ENCODE measurements at regions not wholly inside any gene's neighbourhood (a gene's known extent, or its start where the extent isn't known, plus 50 kb on each side); places are given as distances from the start of the nearest gene placed in this dataset.

DNA sequence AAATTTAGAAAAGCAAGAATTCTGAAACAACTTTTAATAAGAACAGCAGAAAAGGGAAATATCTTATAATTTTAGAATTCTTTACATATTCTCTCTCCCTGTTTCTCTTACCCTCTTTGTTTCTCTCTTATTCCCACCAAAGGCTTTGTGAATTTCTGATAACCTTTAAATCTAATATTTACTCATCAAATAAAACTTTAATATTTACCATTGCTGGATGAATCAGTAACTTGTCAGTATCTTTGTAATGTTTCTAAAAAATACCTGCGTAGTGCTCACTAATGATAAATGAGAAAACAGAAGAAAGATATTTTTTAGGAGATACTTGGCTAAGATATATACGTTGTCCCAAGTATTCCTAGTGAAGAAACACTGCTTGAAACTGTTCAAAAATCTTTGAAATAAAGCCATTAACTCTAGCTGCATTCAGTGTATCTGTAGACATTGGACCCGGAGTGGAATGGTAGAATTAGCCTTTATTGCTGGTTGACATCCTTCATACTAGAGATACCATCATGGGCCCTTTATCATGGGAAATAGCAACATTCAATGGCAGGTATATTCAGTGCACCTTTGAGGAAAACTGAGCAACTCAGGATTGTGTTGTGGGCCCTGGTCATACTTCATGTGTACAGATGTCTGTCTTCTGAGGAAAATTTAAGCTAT is 2160.4 kb downstream of the MAT2B start:
- Histone ChIP-seq H3K36me3 (no peaks in the 10 kb centered on the region), H3K4me1 (no peaks in the 10 kb centered on the region), H3K27ac (no peak overlapping the region), H3K27me3 (no peaks in the 10 kb centered on the region), H3K4me3 (no peak overlapping the region), H3K9me3 (no peaks in the 10 kb centered on the region)
- WGBS, 2 donors (ENCODE audit: low coverage in 1 of 2): 67 to 96% methylated on average over 3 of the region's 3 CpGs
- in situ Hi-C loops (cut with MboI; ENCODE audit: low pct_ligation_motif_present in 1 of 4, low pct_unique_long_range_greater_than_20kb in 1 of 4, low sequenced_read_pairs in 3 of 4) (no loop called here), intact Hi-C loops (cut with DNase I; ENCODE audit: low total_unique reads) (no loop called here)
- TF ChIP-seq POLR2A (IDR thresholded peaks at IDR 0.05) (no peak), POLR2AphosphoS5 (IDR thresholded peaks at IDR 0.05) (no peak), EP300 (IDR thresholded peaks at IDR 0.05; ENCODE audit: low read depth) (no peak)
- TF ChIP-seq, protein P1, sequence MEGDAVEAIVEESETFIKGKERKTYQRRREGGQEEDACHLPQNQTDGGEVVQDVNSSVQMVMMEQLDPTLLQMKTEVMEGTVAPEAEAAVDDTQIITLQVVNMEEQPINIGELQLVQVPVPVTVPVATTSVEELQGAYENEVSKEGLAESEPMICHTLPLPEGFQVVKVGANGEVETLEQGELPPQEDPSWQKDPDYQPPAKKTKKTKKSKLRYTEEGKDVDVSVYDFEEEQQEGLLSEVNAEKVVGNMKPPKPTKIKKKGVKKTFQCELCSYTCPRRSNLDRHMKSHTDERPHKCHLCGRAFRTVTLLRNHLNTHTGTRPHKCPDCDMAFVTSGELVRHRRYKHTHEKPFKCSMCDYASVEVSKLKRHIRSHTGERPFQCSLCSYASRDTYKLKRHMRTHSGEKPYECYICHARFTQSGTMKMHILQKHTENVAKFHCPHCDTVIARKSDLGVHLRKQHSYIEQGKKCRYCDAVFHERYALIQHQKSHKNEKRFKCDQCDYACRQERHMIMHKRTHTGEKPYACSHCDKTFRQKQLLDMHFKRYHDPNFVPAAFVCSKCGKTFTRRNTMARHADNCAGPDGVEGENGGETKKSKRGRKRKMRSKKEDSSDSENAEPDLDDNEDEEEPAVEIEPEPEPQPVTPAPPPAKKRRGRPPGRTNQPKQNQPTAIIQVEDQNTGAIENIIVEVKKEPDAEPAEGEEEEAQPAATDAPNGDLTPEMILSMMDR (IDR thresholded peaks at IDR 0.05): no peak
- no peak for DNase-seq

DNA sequence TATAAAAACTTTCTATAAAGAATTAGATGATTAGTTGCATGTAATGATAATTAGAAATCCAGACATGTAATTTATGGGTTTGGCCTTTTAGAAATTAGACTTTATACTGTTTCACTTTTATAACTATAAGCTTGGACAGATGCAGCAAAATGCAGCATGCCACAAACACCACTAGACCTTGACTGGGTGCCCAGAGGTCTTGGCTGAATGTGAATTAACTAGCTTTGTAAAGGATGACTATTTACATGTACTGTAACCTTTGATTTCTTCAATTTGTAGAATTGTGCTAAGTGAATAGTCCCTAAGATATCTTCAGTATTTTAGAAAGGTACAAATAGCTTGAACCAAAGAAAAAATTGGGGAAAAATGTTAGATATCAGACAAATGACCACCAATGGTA is 2168.1 kb downstream of the MAT2B start:
- Histone ChIP-seq H3K4me1 (no peaks in the 10 kb centered on the region), H3K4me3 (no peak overlapping the region), H3K27ac (no peak overlapping the region), H3K9me3 (peaks cover 0 to 2% of the 10 kb centered on the region in 2 donors), H3K36me3 (no peaks in the 10 kb centered on the region), H3K27me3 (no peaks in the 10 kb centered on the region)
- TF ChIP-seq EP300 (IDR thresholded peaks at IDR 0.05; ENCODE audit: low read depth): no peak
- TF ChIP-seq POLR2A (IDR thresholded peaks at IDR 0.05): no peak
- TF ChIP-seq, protein P1 (IDR thresholded peaks at IDR 0.05): no peak
- no peak for TF ChIP-seq POLR2AphosphoS5 (IDR thresholded peaks at IDR 0.05)
- no peak for DNase-seq
- in situ Hi-C loops (cut with MboI; ENCODE audit: low pct_ligation_motif_present in 1 of 4, low pct_unique_long_range_greater_than_20kb in 1 of 4, low sequenced_read_pairs in 3 of 4): no loop called here
- intact Hi-C loops (cut with DNase I; ENCODE audit: low total_unique reads): loop anchor here (10.0 kb wide), 1 partner anchor 681 kb away; no protein-coding TSS in a partner anchor

DNA sequence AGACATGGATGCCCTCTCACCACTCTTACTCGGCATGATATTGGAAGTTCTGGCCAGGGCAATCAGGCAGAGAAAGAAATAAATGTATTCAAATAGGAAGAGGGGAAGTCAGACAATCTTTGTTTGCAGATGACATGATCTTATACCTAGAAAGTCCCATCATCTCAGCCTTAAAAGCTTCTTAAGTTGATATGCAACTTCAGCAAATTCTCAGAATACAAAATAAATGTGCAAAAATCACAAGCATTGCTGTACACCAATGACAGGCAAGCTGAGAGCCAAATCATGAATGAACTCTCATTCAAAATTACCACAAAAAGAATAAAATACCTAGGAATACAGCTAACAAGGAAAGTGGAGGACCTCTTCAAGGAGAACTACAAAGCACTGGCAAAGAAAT is 2190.4 kb downstream of the MAT2B start:
- H3K36me3 ChIP-seq: no peaks in the 10 kb centered on the region
- no peaks in the 10 kb centered on the region for H3K9me3 ChIP-seq
- in situ Hi-C loops (cut with MboI; ENCODE audit: low pct_ligation_motif_present in 1 of 4, low pct_unique_long_range_greater_than_20kb in 1 of 4, low sequenced_read_pairs in 3 of 4): no loop called here
- intact Hi-C loops (cut with DNase I; ENCODE audit: low total_unique reads): no loop called here
- H3K4me3 ChIP-seq: no peak overlapping the region
- H3K4me1 ChIP-seq: no peaks in the 10 kb centered on the region
- H3K27ac ChIP-seq: no peak overlapping the region
- no peak for DNase-seq
- TF ChIP-seq POLR2A (IDR thresholded peaks at IDR 0.05): no peak
- TF ChIP-seq EP300 (IDR thresholded peaks at IDR 0.05; ENCODE audit: low read depth): no peak
- TF ChIP-seq POLR2AphosphoS5 (IDR thresholded peaks at IDR 0.05): no peak
- TF ChIP-seq, protein P1 (IDR thresholded peaks at IDR 0.05): no peak
- 85 to 100% methylated on average over 1 of the region's 1 CpG for WGBS, 2 donors (ENCODE audit: low coverage in 1 of 2)
- H3K27me3 ChIP-seq: no peaks in the 10 kb centered on the region

DNA sequence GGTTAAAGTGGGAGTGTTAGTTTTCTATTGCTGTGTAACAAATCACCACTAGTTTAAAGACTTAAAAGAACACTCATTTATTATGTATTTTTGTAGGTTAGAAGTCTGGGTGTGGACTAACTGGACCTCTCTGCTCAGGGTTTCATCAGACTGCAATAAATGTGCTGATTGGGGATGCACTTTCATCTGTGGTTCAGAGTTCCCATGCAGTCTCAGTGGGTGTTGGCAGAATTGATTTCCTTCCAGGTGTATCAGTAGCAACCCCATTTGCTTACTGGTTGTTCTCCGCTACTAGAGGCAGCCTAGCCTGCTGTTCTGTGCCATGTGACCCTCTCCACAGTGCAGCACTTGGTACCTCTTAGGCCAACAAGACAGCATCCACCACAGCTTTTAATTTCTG is 2200.5 kb downstream of the MAT2B start:
- in situ Hi-C loops (cut with MboI; ENCODE audit: low pct_ligation_motif_present in 1 of 4, low pct_unique_long_range_greater_than_20kb in 1 of 4, low sequenced_read_pairs in 3 of 4) (no loop called here), intact Hi-C loops (cut with DNase I; ENCODE audit: low total_unique reads) (no loop called here)
- DNase-seq: no peak
- H3K4me3 ChIP-seq: no peak overlapping the region
- TF ChIP-seq, protein P1 (IDR thresholded peaks at IDR 0.05): no peak
- TF ChIP-seq POLR2A (IDR thresholded peaks at IDR 0.05) (no peak), EP300 (IDR thresholded peaks at IDR 0.05; ENCODE audit: low read depth) (no peak), POLR2AphosphoS5 (IDR thresholded peaks at IDR 0.05) (no peak)
- 74% methylated on average over 1 of the region's 1 CpG; no CpG with 5 or more reads in 1 of the 2 donors for WGBS, 2 donors (ENCODE audit: low coverage in 1 of 2)
- no peaks in the 10 kb centered on the region for H3K9me3 ChIP-seq
- no peaks in the 10 kb centered on the region for H3K4me1 ChIP-seq
- no peaks in the 10 kb centered on the region for H3K36me3 ChIP-seq
- no peak overlapping the region for H3K27ac ChIP-seq
- H3K27me3 ChIP-seq: no peaks in the 10 kb centered on the region

All from transverse colon (tissue), 4 donors.